ENCODE measurements at regions not wholly inside any gene's neighbourhood (a gene's known extent, or its start where the extent isn't known, plus 50 kb on each side); places are given as distances from the start of the nearest gene placed in this dataset.

- peak; percentile 22 for DNase-seq
- Histone ChIP-seq H3K27me3 (replicated peaks) (no peaks in the 10 kb centered on the region), H3K27ac (no peak overlapping the region), H3K4me3 (ENCODE audit: low read depth, low read length) (no peak overlapping the region), H3K36me3 (replicated peaks) (no peaks in the 10 kb centered on the region)
- in situ Hi-C loops (cut with HindIII; ENCODE audit: low pct_ligation_motif_present, low sequenced_read_pairs), result no loop called here
- no peak for TF ChIP-seq CTCF (IDR thresholded peaks at IDR 0.05; ENCODE audit: low read depth, low read length, missing control alignments)
These were observed 597.5 kb upstream of the ROBO2 start for GRCh38 chr3:76442374-76442915.

GRCh38 chr3:76456322-76456721, 583.6 kb upstream of the ROBO2 start:
- Histone ChIP-seq H3K4me3 (ENCODE audit: low read depth, low read length) (no peak overlapping the region), H3K27ac (no peak overlapping the region), H3K27me3 (replicated peaks) (no peaks in the 10 kb centered on the region), H3K36me3 (replicated peaks) (no peaks in the 10 kb centered on the region)
- no peak for DNase-seq
- no peak for TF ChIP-seq CTCF (IDR thresholded peaks at IDR 0.05; ENCODE audit: low read depth, low read length, missing control alignments)
- in situ Hi-C loops (cut with HindIII; ENCODE audit: low pct_ligation_motif_present, low sequenced_read_pairs), result no loop called here

- DNase-seq, result no peak
- TF ChIP-seq CTCF (IDR thresholded peaks at IDR 0.05; ENCODE audit: low read depth, low read length, missing control alignments), result no peak
- in situ Hi-C loops (cut with HindIII; ENCODE audit: low pct_ligation_motif_present, low sequenced_read_pairs), result no loop called here
- Histone ChIP-seq H3K36me3 (replicated peaks) (no peaks in the 10 kb centered on the region), H3K4me3 (ENCODE audit: low read depth, low read length) (no peak overlapping the region), H3K27ac (no peak overlapping the region), H3K27me3 (replicated peaks) (no peaks in the 10 kb centered on the region)
These were observed 576.4 kb upstream of the ROBO2 start for GRCh38 chr3:76463501-76463900.

- no peaks in the 10 kb centered on the region for H3K27me3 ChIP-seq (replicated peaks)
- TF ChIP-seq CTCF (IDR thresholded peaks at IDR 0.05; ENCODE audit: low read depth, low read length, missing control alignments), result no peak
- peak; percentile 92 for DNase-seq
- no peaks in the 10 kb centered on the region for H3K36me3 ChIP-seq (replicated peaks)
- in situ Hi-C loops (cut with HindIII; ENCODE audit: low pct_ligation_motif_present, low sequenced_read_pairs), result no loop called here
- H3K27ac ChIP-seq, result peak overlapping the region; percentile 26
- H3K4me3 ChIP-seq (ENCODE audit: low read depth, low read length), result no peak overlapping the region
These were observed 569.6 kb upstream of the ROBO2 start for GRCh38 chr3:76470285-76470684.

- Histone ChIP-seq H3K27me3 (replicated peaks) (no peaks in the 10 kb centered on the region), H3K36me3 (replicated peaks) (no peaks in the 10 kb centered on the region), H3K27ac (no peak overlapping the region), H3K4me3 (ENCODE audit: low read depth, low read length) (no peak overlapping the region)
- in situ Hi-C loops (cut with HindIII; ENCODE audit: low pct_ligation_motif_present, low sequenced_read_pairs), result no loop called here
- no peak for TF ChIP-seq CTCF (IDR thresholded peaks at IDR 0.05; ENCODE audit: low read depth, low read length, missing control alignments)
- DNase-seq, result no peak
These were observed 565.3 kb upstream of the ROBO2 start for GRCh38 chr3:76474632-76475031.

GRCh38 chr3:76479161-76479650, 560.7 kb upstream of the ROBO2 start:
- no peak overlapping the region for H3K27ac ChIP-seq
- no peak overlapping the region for H3K4me3 ChIP-seq (ENCODE audit: low read depth, low read length)
- H3K36me3 ChIP-seq (replicated peaks), result no peaks in the 10 kb centered on the region
- in situ Hi-C loops (cut with HindIII; ENCODE audit: low pct_ligation_motif_present, low sequenced_read_pairs), result no loop called here
- no peaks in the 10 kb centered on the region for H3K27me3 ChIP-seq (replicated peaks)
- TF ChIP-seq CTCF (IDR thresholded peaks at IDR 0.05; ENCODE audit: low read depth, low read length, missing control alignments), result no peak
- no peak for DNase-seq

All from brain microvascular endothelial cell (primary cell).